Memory B cell (primary cell): ENCODE measurements at regions not wholly inside any gene's neighbourhood (a gene's known extent, or its start where the extent isn't known, plus 50 kb on each side); places are given as distances from the start of the nearest gene placed in this dataset.
"Not testable (repeated sequence)": the region's sequence is repeated elsewhere in the genome, so short reads cannot be mapped to it uniquely, and the experiment has no call there.

ENCODE experiments used
- ATAC-seq: fragments of 150-1000 bp; cut with Tn5 transposase; 2 replicates; pipeline ENCODE4 v1.10.0; 2021; ENCODE audit warnings: low read depth, mild to moderate bottlenecking, moderate library complexity
- DNase-seq, 2 donors: peaks; one replicate each; pipeline ENCODE4 v3.0.0; 2022; ENCODE audit warnings: low spot score in 2 of 2
- H3K27ac Mint-ChIP-seq: one replicate; pipeline ENCODE4 v1.8.0; 2022; ENCODE audit warnings: mild to moderate bottlenecking, moderate library complexity, mixed read lengths
- H3K27me3 Mint-ChIP-seq: one replicate; pipeline ENCODE4 v1.8.0; 2022; ENCODE audit warnings: mixed read lengths
- H3K36me3 Mint-ChIP-seq: one replicate; pipeline ENCODE4 v1.8.0; 2022; ENCODE audit warnings: mild to moderate bottlenecking, mixed read lengths
- H3K4me1 Mint-ChIP-seq: one replicate; pipeline ENCODE4 v1.8.0; 2022; ENCODE audit warnings: mixed read lengths
- H3K4me3 Mint-ChIP-seq: one replicate; pipeline ENCODE4 v1.8.0; 2022; ENCODE audit warnings: mild to moderate bottlenecking, moderate library complexity, mixed read lengths
- H3K9me3 Mint-ChIP-seq: one replicate; pipeline ENCODE4 v1.8.0; 2022; ENCODE audit warnings: mixed read lengths

- no peaks in the 10 kb centered on the region for H3K4me1 Mint-ChIP-seq
Observed at GRCh38 chr9:107839371-107839770, 349.8 kb upstream of the KLF4 start.

GRCh38 chr9:107838766-107839165 is 349.2 kb upstream of the KLF4 start:
- no peak overlapping the region for H3K4me3 Mint-ChIP-seq
- H3K36me3 Mint-ChIP-seq, result peaks cover 2% of the 10 kb centered on the region
- no peak overlapping the region for H3K27ac Mint-ChIP-seq
- H3K27me3 Mint-ChIP-seq, result peaks cover 6% of the 10 kb centered on the region
- H3K4me1 Mint-ChIP-seq, result no peaks in the 10 kb centered on the region
- ATAC-seq, result no peak
- no peak for DNase-seq
- H3K9me3 Mint-ChIP-seq, result no peaks in the 10 kb centered on the region

More at GRCh38 chr9:107839371-107839770, 349.8 kb upstream of the KLF4 start:
- H3K9me3 Mint-ChIP-seq, result no peaks in the 10 kb centered on the region
- H3K27me3 Mint-ChIP-seq, result peaks cover 6% of the 10 kb centered on the region
- DNase-seq (no peak), ATAC-seq (no peak)
- H3K27ac Mint-ChIP-seq, result no peak overlapping the region
- no peak overlapping the region for H3K4me3 Mint-ChIP-seq
- peaks cover 2% of the 10 kb centered on the region for H3K36me3 Mint-ChIP-seq

GRCh38 chr9:107836300-107836699 is 346.7 kb upstream of the KLF4 start:
- no peak overlapping the region for H3K27ac Mint-ChIP-seq
- H3K4me3 Mint-ChIP-seq, result no peak overlapping the region
- DNase-seq, result no peak
- H3K27me3 Mint-ChIP-seq, result peaks cover 6% of the 10 kb centered on the region
- H3K36me3 Mint-ChIP-seq, result peaks cover 2% of the 10 kb centered on the region
- no peaks in the 10 kb centered on the region for H3K4me1 Mint-ChIP-seq
- ATAC-seq, result no peak
- no peaks in the 10 kb centered on the region for H3K9me3 Mint-ChIP-seq

- Mint-ChIP-seq H3K36me3 (no peaks in the 10 kb centered on the region), H3K4me3 (no peak overlapping the region), H3K4me1 (no peaks in the 10 kb centered on the region), H3K27me3 (peaks cover 4% of the 10 kb centered on the region), H3K9me3 (peaks cover 11% of the 10 kb centered on the region), H3K27ac (no peak overlapping the region)
- no peak for ATAC-seq
- no peak for DNase-seq
Observed at GRCh38 chr9:107833295-107833694, 343.7 kb upstream of the KLF4 start.

GRCh38 chr9:107832871-107833270 is 343.3 kb upstream of the KLF4 start:
- Mint-ChIP-seq H3K4me3 (no peak overlapping the region), H3K4me1 (no peaks in the 10 kb centered on the region), H3K36me3 (no peaks in the 10 kb centered on the region), H3K27ac (no peak overlapping the region), H3K27me3 (peaks cover 4% of the 10 kb centered on the region), H3K9me3 (peaks cover 11% of the 10 kb centered on the region)
- DNase-seq (no peak), ATAC-seq (no peak)

GRCh38 chr9:107830479-107830878 is 340.9 kb upstream of the KLF4 start:
- Mint-ChIP-seq H3K4me3 (no peak overlapping the region), H3K27me3 (no peaks in the 10 kb centered on the region), H3K36me3 (no peaks in the 10 kb centered on the region), H3K27ac (no peak overlapping the region), H3K4me1 (peaks cover 2% of the 10 kb centered on the region), H3K9me3 (peaks cover 11% of the 10 kb centered on the region)
- no peak for DNase-seq
- no peak for ATAC-seq

GRCh38 chr9:107827884-107828283 is 338.3 kb upstream of the KLF4 start:
- no peak for ATAC-seq
- peaks cover 2% of the 10 kb centered on the region for H3K4me1 Mint-ChIP-seq
- no peaks in the 10 kb centered on the region for H3K36me3 Mint-ChIP-seq
- H3K27me3 Mint-ChIP-seq, result peaks cover 2% of the 10 kb centered on the region
- DNase-seq, result no peak
- no peak overlapping the region for H3K4me3 Mint-ChIP-seq
- peaks cover 11% of the 10 kb centered on the region for H3K9me3 Mint-ChIP-seq
- no peak overlapping the region for H3K27ac Mint-ChIP-seq

- peaks cover 11% of the 10 kb centered on the region for H3K9me3 Mint-ChIP-seq
- H3K27me3 Mint-ChIP-seq, result peaks cover 2% of the 10 kb centered on the region
- H3K4me3 Mint-ChIP-seq, result no peak overlapping the region
- peaks cover 2% of the 10 kb centered on the region for H3K4me1 Mint-ChIP-seq
- no peak for ATAC-seq
- H3K36me3 Mint-ChIP-seq, result no peaks in the 10 kb centered on the region
- DNase-seq, result no peak
- H3K27ac Mint-ChIP-seq, result no peak overlapping the region
Observed at GRCh38 chr9:107827304-107827703, 337.7 kb upstream of the KLF4 start.

GRCh38 chr9:107826688-107826983 is 337.1 kb upstream of the KLF4 start:
- DNase-seq, H3K4me3 Mint-ChIP-seq, H3K27ac Mint-ChIP-seq, H3K36me3 Mint-ChIP-seq, ATAC-seq, H3K4me1 Mint-ChIP-seq, H3K27me3 Mint-ChIP-seq: not testable (repeated sequence)
- peaks cover 11% of the 10 kb centered on the region for H3K9me3 Mint-ChIP-seq

GRCh38 chr9:107824556-107824955 is 335.0 kb upstream of the KLF4 start:
- H3K27ac Mint-ChIP-seq, result no peak overlapping the region
- no peak for ATAC-seq
- peaks cover 8% of the 10 kb centered on the region for H3K9me3 Mint-ChIP-seq
- H3K4me1 Mint-ChIP-seq, result peaks cover 2% of the 10 kb centered on the region
- no peaks in the 10 kb centered on the region for H3K36me3 Mint-ChIP-seq
- peaks cover 2% of the 10 kb centered on the region for H3K27me3 Mint-ChIP-seq
- DNase-seq, result no peak
- no peak overlapping the region for H3K4me3 Mint-ChIP-seq

- DNase-seq, result no peak
- H3K27me3 Mint-ChIP-seq, result peaks cover 2% of the 10 kb centered on the region
- H3K4me3 Mint-ChIP-seq, result no peak overlapping the region
- no peaks in the 10 kb centered on the region for H3K4me1 Mint-ChIP-seq
- H3K36me3 Mint-ChIP-seq, result no peaks in the 10 kb centered on the region
- ATAC-seq, result no peak
- peak overlapping the region; percentile 1 for H3K27ac Mint-ChIP-seq
- H3K9me3 Mint-ChIP-seq, result no peaks in the 10 kb centered on the region
Observed at GRCh38 chr9:107819772-107820565, 330.4 kb upstream of the KLF4 start.

GRCh38 chr9:107818503-107818829 is 328.9 kb upstream of the KLF4 start:
- H3K36me3 Mint-ChIP-seq, DNase-seq, H3K27ac Mint-ChIP-seq, H3K9me3 Mint-ChIP-seq, H3K4me1 Mint-ChIP-seq, ATAC-seq, H3K4me3 Mint-ChIP-seq, H3K27me3 Mint-ChIP-seq: not testable (repeated sequence)

GRCh38 chr9:107817595-107818502 is 328.3 kb upstream of the KLF4 start:
- not testable (repeated sequence) for H3K9me3 Mint-ChIP-seq, ATAC-seq, H3K4me1 Mint-ChIP-seq, H3K27me3 Mint-ChIP-seq, DNase-seq, H3K4me3 Mint-ChIP-seq, H3K36me3 Mint-ChIP-seq, H3K27ac Mint-ChIP-seq

- DNase-seq, result no peak
- H3K4me3 Mint-ChIP-seq, result no peak overlapping the region
- no peaks in the 10 kb centered on the region for H3K9me3 Mint-ChIP-seq
Observed at GRCh38 chr9:107816561-107817021, 327.0 kb upstream of the KLF4 start.

More at GRCh38 chr9:107816561-107817021, 327.0 kb upstream of the KLF4 start:
- no peak overlapping the region for H3K27ac Mint-ChIP-seq
- H3K36me3 Mint-ChIP-seq, result no peaks in the 10 kb centered on the region
- ATAC-seq, result no peak
- H3K4me1 Mint-ChIP-seq, result no peaks in the 10 kb centered on the region
- no peaks in the 10 kb centered on the region for H3K27me3 Mint-ChIP-seq
